ENCODE measurements at regions not wholly inside any gene's neighbourhood (a gene's known extent, or its start where the extent isn't known, plus 50 kb on each side); places are given as distances from the start of the nearest gene placed in this dataset.
"Not testable (repeated sequence)": the region's sequence is repeated elsewhere in the genome, so short reads cannot be mapped to it uniquely, and the experiment has no call there.

DNA sequence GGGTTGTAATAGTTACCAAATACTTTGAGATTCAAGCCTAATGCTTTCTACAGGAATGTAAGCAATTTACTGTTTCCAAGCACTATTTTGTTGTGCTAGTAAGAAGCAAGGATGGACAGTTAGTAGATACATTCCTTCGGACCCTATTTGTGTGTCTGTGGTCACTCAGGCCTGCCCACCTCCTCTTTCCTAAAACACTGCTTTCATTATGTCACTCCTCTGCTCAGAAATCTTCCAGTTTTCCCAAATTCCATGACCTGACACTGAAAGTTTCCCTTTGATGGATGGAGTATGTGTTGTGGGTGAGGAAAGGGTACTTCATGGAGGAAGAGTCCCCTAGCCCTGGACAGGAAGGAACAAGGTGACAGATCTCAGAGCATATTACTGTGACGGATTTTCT is 141.1 kb downstream of the DISP1 start:
- DNase-seq: no peak

DNA sequence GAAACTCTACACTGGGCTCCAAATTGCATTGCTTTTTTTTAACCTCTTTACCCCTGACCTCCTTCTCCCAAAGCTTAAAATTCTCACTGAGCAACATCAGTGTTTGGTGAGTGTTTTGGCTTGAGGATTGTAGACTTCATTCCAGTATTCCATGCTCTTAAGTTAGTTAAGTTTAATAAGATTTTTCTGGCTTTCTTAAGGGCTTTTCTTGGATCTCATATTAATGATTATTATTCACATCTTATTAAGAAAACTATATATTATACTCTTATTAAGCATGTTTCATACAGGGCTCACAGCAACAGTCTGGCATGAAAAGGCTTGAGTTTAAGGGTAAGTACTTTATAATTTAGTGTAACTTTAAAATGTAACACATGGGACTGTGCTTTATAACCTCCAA is 141.8 kb downstream of the DISP1 start:
- DNase-seq: no peak

DNA sequence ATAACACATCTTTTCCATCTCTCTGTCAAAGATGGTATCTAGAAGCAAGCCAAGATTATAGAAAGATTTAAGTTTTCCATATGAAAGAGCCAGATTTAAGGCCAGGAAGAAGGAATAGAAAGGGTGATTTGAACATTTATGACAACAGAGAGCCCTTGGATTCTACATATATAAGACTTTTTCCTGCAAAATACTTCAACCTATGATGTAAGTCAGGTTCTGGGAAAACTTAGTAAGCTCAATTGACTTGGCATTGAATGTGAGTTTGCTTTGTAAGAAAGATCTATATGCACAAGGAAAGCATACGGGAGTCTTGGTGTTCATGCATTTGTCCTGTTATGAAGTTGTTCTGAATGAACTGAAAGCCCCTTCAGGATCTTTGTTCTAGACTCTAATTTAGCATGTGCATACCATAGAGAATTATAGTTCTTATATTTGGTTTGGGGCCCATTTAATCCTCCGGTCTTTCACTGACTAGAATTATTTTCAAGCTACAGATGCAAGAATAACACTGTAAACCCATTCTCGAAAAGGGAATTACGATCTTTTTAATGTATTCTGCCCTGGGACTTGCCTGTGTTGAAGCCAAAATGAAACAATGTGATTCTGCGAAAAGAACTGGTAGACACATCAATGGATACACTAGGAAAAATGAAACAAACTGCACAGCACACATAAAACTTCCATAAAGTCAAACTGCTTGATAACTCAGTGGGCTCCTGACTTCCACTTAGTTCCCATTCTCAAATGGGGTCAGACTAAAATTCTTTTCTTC is 152.8 kb downstream of the DISP1 start:
- DNase-seq: no peak

DNA sequence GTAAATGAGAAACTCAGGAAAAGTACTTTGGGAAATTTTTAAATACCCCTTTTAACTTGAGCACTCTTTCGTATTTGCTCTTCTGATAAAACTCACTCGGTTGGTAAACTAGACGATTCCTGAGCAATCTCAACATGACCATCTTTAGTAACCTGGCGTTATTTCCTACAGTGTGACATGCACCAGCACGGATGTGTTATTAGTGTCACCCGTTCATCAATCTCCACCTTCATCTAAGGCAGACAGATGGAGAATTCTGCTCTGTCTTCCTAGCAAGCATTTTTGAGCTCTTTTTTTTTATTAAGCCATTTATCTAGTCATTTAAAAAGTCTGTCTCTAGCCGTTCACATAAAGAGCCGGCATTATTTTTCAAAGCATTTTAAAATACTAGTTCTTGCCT is 155.2 kb downstream of the DISP1 start:
- DNase-seq: no peak

DNA sequence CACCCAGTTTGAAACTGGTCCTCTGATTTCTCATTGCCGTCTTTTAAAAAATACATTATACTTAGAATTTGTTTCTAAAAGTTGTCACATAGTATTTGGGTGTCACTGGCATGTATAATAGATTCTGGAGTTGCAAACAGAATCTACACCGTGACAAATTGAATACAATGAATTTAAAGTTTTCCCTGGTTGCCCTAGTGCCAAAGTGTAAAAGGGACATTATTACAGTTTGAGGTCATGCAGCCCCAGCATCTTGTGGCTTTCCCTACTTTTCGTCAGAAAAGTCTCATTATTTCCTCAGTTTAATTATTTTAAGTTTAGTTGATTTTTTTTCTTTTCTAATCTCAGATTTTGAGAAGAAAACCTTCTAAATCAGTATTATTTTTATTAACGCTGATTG is 155.9 kb downstream of the DISP1 start:
- DNase-seq: no peak

DNA sequence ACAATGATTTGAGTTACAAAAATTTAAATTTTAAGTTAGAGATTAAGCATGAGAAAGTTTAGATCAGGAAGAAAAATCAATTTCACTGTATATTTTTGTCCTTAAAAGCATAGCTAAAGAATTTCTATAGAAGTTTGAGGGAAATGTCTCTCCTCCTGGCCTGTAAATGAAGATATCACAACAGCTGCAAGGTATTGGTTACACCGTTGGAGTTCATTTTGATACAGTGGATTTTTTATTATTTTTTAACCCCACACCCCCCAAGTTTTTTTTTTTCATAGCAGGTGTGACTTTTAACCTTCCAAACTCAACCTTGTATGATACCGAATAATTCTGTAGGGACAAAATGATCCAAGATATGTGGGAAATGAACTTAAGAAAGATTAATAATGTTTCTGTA is 156.3 kb downstream of the DISP1 start:
- DNase-seq: no peak

DNA sequence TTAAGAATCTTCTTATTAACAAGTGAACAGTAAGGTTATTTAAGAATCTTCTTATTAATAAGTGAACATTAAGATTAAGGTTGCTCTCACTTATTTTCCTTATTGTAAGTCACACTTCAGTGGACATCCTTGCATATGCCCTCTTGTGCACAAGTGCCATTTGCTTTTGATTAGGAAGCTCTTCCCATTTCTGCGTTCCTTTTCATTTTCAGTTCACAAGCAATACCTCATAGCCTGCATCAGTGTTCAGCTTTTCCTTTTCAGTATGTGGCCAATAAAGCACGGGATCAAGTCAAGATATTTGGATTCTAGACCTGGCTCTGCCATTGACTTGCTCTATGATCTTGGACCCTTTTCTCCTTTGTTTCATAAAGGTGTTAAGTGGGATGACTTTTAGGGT is 158.7 kb downstream of the DISP1 start:
- no peak for DNase-seq

DNA sequence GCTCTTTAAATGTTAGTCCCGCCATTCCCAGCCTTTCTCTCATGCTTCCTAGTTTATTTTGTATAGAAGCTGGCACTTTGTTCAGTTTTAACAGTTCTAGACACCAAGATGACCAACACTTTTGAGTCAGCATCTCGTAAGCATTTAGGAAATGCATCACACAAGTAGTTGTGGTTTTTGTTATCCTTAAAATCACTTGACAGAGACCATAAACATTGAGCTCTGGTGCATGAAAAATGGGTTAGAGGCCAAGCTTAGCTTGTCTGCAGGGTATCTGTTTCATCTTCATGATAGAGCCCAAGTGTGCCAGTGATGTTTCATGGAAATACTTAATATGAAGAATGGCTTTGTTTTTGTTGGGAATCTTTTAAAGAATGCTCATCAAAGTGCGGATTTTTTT is 159.7 kb downstream of the DISP1 start:
- DNase-seq: no peak

DNA sequence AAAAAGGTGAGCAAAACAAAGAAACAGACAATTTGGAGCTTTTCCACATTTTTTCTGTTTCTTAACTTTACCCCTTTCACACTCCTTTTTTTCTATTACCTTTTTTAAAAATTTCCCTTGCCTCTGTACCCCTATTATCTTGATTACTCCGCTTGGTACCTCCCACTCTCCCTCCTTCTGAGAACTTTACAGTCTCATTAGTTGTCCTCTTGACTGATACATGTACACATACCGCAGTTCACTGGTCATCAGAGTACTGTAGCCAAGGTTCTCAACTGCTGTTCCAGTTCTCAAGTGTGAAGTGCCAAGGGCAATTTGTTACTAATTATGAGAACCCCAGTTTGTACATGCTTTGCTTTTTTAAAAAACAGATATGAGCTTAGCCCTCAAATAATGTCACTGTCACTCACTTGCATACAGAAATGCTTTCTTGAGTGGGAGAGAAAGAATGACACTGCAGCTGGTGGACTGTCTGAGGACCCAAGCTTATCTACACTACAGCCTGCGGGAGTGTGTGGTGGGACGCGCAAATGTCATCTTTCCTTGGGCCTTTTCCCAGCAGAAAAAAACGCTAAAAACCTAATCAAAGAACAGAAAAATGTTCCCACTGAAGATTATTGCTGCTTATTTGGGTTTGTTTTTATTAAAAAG is 160.8 kb downstream of the DISP1 start:
- DNase-seq: no peak

DNA sequence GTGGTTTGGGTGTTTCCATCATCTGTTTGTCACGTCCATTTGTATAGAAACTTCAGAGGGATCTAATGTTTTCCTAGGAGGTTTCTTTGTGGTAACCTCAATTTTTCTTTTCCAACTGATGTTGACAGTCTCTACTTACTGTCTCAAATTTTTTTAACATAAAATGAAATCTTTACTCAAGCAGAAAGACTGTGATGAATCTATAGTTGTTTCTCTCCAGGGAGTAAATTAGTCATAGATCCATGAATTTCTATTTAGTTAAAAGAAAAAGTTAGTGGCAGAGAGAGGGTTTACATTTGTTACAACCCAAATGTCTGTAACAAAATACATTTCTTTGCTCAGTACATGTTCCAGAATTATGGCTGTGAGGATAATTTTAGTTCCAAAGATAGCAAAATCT is 161.6 kb downstream of the DISP1 start:
- DNase-seq: no peak

DNA sequence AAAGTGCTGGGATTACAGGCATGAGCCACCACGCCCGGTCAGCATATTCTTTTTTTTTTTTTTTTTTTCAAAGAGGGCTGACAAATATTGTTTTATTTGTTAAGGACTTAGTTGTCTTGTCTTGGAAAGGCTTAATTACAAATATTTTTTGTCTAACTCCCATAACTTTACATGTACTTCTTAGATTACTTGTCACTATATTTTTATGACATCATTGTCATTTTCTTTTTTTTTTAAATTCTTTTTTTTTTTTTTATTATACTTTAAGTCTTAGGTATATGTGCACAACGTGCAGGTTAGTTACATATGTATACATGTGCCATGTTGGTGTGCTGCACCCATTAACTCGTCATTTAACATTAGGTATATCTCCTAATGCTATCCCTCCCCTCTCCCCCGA is 162.5 kb downstream of the DISP1 start:
- not testable (repeated sequence) for DNase-seq

DNA sequence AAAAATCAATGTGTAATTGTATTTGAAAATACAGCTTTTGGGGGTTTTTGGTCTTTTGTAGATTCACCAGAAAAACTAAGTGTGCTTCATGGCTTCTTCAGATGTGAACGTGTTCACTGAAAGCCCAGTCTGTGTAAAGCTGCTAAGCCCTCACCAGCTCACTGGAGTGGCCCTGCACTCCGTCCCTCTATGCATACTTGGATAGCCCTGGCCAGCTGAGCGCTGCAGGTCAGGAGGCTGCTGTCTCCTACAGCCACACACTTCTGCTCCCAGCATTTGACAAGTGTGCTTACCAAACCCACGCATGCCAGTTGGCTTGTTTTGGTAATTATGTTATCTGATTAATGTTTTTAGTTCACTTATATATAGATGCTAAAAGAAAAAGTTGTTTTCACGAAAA is 163.5 kb downstream of the TLR5 start:
- no peak for DNase-seq

DNA sequence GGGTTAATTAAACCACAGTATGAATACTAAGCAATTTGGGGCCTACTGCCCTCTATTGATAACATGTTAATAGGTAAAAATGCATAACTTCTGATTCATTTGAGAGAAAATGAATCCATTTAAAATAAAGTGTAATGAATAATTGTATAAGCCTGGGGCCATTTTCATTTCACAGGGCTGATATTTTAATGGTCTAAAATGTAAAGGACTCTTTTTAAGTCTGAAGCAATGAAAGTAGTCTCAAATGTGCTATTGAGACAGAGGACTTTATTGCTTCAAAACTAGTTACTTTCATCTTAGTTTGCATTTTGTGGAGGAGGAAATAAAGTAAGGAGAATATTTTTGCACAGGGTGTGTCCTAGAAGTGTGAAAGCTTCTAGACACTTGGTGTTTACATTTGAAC is 155.4 kb downstream of the TLR5 start:
- no peak for DNase-seq

DNA sequence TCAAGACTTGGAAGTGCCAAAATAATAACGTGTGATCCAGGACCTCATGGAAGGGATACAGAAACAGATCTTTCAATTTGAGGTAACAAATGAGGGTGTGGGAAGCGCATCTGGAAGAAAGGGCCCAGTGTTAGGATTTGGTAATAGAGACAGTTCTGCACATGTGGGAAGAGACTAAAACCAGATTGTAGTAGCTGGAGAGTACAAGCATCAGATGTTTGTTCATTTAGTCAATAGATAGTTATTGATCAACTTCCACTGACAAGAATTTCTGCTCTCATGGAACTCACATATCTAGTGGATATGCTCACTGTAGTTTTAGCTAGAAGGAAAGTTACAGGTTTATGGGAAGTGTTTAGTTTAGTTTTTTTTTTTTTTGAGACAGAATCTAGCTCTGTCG is 153.6 kb downstream of the TLR5 start:
- no peak for DNase-seq

DNA sequence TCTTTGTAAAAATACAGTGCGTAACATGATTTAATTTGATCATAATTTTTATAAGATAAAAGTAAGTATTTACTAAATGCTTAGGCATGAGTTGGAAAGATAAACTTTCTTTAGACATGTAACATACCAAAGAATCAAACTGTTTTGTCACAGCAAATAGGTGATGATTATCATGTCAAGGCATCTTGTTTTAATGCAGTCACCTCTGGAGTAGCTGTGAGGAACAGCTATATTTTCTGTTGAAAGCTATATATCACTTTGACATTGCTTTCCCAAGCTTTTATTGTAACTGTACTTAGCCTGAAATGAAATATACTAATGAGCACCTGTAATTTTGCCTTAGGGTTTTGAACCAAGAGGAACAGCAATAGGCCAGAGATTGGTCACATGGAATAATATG is 151.9 kb downstream of the TLR5 start:
- no peak for DNase-seq

DNA sequence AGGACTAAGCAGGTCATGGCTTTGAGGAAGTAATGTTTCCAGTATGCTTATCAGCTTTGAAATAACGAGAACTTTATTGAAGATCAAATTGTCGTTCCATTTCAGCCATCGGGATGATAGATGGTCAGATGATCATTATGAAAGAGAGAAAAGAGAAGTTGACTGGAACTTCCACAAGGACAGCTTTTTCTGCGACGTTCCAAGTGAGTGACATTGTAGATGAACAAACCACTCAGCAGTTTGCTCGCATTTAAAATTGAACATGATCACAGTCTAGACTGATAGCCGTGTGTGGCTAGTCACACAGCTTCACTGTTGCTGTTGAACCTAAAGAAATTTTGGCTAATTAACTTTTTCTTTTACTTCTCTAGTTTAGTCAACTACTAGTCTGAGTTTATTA is 151.1 kb downstream of the TLR5 start:
- DNase-seq: no peak

DNA sequence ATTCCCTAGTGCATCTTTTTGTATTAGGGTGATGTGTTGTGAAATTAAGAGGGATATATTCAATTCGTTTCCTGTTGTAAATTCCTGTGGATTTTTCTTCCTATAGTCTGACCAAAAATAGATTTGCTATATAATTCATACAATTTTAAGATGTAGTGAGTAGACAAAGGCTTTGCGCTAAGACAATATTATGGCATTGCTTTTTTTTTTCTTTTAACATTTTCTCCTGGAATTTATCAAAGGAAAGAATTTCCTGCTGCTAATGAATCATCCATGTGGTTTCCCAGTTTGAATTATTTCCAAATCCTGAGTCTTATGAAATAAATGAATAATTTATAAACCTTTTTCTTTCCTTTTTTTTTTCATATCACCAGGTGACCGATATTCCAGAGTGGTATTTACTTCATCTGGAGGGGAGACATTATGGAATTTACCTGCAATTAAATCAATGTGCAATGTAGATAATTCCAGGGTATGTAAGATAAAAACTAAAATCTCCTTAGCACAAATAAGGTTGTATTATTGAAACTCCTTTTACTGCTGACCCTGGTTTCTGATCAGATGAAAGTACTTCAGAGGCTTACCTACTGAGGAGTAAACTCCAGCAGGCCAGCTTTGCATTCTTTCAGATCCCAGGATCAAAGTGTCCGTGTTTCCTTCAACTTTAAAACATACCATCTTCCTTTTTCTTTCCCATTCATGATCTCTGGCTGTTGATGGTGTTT is 148.4 kb downstream of the TLR5 start:
- no peak for DNase-seq

DNA sequence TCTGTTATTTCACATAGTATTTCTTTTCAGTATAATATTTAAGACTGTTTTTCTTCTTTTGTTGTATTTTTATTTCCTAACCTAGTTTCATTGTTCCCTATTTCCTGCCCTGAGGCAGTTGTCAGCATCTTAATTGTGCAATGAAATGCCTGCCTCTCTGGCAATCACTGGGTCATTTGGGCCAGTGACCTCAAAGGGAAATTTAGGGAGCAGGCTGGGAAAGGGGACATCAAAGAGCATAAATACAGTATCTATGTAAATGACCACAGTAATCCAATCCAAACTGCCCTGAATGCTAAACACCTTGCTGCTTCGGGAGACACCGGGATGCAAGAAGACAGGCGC is 147.8 kb downstream of the TLR5 start:
- no peak for DNase-seq

DNA sequence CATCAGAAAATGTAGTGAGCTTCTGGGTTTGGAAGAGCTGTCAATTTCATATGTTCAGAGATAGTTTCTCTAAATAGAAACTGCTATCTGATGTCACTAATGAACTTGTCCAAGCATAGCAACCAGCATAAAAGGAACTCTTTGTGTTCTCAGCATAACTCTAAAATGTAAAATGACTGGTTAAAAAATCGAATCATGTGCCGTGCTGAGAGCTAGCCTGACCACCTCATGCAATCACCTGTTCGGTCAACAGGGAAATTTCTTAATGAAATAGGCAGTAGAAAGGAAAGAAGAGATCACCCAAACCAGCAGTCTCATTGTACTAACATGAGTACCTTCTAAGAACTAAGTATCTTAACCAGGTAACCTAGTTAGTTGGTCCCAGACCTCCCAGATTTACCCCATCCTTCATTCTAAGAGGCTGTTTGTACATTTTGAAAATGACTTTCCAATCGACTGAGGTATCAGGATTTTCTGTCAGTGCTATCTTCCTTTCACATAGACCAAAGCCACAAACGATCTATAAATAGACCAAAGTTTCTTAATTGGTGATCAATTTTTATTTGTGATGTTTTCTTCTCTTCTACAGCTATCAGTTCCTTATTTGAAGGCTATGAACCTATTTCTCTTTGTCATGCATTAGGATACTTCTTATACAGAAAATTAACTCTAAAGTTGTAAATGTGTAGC is 147.3 kb downstream of the TLR5 start:
- no peak for DNase-seq

DNA sequence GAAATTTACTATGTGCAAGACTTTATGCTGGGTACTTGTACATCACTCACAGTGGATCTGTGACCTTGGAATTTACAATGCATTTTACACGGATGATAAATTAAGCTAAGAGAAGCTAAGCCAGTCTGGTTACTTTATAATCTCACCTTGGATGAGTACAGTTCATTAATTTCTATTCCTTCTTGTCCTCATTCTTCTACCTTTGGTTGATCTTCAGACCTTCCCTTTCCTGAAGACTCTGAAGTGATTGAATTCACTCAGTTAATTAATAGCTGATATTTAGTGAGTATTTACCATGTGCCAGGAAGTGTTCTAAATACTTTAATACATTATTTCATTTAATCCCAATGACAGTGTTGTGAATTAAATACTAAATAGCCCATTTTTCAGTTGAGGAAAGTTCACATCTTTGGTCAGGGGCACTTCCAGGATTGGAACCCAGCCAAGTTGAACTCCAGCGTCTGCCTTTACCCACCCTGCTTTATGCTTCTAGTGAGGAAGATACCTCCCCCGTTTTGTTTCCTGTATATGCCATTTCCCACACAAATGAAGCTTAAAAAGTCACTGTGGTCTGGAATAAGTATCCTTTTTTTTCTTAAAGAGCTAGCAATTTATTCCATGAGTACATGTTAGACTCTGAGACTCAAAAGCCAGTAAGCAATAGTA is 146.6 kb downstream of the TLR5 start:
- DNase-seq: no peak

DNA sequence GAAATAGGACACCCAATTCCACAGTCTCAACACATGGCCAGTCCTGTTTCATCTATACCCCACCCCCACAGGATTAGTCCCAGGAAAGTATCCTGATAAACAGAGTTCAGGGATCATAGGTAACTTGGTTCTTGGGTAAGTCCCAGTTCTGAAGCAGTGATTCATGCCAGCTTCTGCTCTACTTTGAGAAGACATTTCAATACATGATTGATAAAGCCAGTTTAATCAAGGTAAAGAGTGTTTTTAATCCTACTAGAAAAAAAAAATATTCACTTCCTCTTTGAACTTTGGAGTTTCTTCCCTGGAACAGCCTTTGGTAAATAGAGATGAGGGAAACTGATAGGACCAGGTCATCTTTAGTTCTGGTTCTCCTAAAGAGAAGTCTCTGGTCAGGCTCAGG is 142.4 kb downstream of the TLR5 start:
- no peak for DNase-seq

DNA sequence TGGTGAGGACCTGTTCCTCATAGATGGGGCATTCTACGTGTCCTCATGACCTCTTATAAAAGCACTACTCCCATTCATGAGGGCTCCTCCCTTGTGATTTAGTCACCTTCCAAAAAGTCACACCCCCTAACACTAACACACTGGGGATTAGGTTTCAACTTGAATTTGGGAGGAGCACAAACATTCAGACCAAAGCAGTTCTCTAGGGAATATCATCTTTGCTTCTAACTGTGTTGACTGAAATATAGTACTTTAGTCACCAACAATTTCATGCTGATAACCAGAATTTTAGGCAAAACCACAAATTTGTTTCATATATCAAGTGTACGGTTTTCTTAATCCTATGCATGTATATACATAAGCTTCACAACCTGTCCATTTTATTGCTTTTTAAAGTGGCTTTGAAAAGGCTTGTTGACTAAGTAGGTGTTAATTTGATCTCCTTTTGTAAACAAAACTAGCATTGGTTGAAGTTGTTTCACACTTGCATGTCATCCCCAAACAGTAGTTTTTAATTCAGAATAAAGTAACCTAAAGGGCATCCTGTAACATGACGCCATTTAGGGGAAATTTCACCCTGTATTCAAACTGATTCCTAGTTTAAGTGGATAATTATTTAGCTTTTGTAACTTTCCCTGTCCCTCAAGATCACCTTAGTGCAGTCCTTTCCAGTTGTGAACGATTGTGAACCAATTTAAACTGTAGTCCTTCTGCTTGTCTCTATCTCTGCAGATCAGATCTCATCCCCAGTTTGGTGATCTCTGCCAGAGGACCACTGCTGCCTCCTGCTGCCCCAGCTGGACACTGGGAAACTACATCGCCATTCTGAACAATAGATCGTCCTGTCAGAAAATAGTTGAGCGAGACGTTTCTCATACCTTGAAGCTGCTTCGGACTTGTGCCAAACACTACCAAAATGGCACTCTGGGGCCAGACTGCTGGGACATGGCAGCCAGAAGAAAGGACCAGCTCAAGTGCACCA is 141.1 kb downstream of the TLR5 start:
- DNase-seq: peak; percentile 6

All from NCI-H774 (cell line).